ENCODE measurements at regions not wholly inside any gene's neighbourhood (a gene's known extent, or its start where the extent isn't known, plus 50 kb on each side); places are given as distances from the start of the nearest gene placed in this dataset.

- TF ChIP-seq CTCF (conservative IDR thresholded peaks at IDR 0.05) (no peak), ZFX (IDR thresholded peaks at IDR 0.05) (no peak)
Observed at GRCh38 chr6:74993136-74993535, 212.7 kb downstream of the COL12A1 start.
